Mesendoderm (in vitro differentiated cells): ENCODE measurements at regions not wholly inside any gene's neighbourhood (a gene's known extent, or its start where the extent isn't known, plus 50 kb on each side); places are given as distances from the start of the nearest gene placed in this dataset.

Experiments
- DNase-seq: peaks from one replicate; pipeline ENCODE4 v3.0.0; 2013
- H2AK5ac ChIP-seq: 2 replicates; pipeline ENCODE4 v1.6.1; 2013; ENCODE audit warnings: low read length, inconsistent platforms
- H2BK120ac ChIP-seq: 2 replicates; pipeline ENCODE4 v1.6.1; 2013; ENCODE audit warnings: low read depth, mild to moderate bottlenecking, low read length, moderate library complexity, mixed read lengths
- H2BK15ac ChIP-seq: replicated peaks from 2 replicates; pipeline ENCODE4 v1.6.1; 2013; ENCODE audit warnings: low read depth, mild to moderate bottlenecking, moderate library complexity
- H2BK5ac ChIP-seq: 2 replicates; pipeline ENCODE4 v1.6.1; 2013; ENCODE audit warnings: low read length, inconsistent platforms
- H3K18ac ChIP-seq: 2 replicates; pipeline ENCODE4 v1.6.1; 2013; ENCODE audit warnings: mild to moderate bottlenecking, low read length, mixed read lengths
- H3K23ac ChIP-seq: one replicate; pipeline ENCODE4 v1.6.1; 2013; ENCODE audit warnings: low read length
- H3K27ac ChIP-seq: 2 replicates; pipeline ENCODE4 v1.5.1; 2013; ENCODE audit warnings: low read depth, mild to moderate bottlenecking, inconsistent platforms, low read length, moderate library complexity
- H3K27me3 ChIP-seq: 2 replicates; pipeline ENCODE4 v1.6.1; 2013; ENCODE audit warnings: low read length, control low read depth, mild to moderate bottlenecking, inconsistent platforms; ENCODE audit not compliant: insufficient read depth, poor library complexity
- H3K36me3 ChIP-seq: 2 replicates; pipeline ENCODE4 v1.6.1; 2013; ENCODE audit warnings: low read length, inconsistent platforms; ENCODE audit not compliant: control insufficient read depth, insufficient read depth
- H3K4ac ChIP-seq: one replicate; pipeline ENCODE4 v1.6.1; 2013; ENCODE audit warnings: low read depth, mild to moderate bottlenecking, low read length, moderate library complexity
- H3K4me1 ChIP-seq: 2 replicates; pipeline ENCODE4 v1.6.1; 2013; ENCODE audit warnings: low read depth, low read length, inconsistent platforms; ENCODE audit not compliant: control insufficient read depth
- H3K4me2 ChIP-seq: 2 replicates; pipeline ENCODE4 v1.6.1; 2013; ENCODE audit warnings: low read length
- H3K4me3 ChIP-seq: 2 replicates; pipeline ENCODE4 v1.5.1; 2013; ENCODE audit warnings: mild to moderate bottlenecking, low read length
- H3K56ac ChIP-seq: one replicate; pipeline ENCODE4 v1.6.1; 2013; ENCODE audit warnings: low read length
- H3K79me1 ChIP-seq: 2 replicates; pipeline ENCODE4 v1.6.1; 2013; ENCODE audit warnings: low read length, inconsistent platforms
- H3K79me2 ChIP-seq: 2 replicates; pipeline ENCODE4 v1.6.1; 2013; ENCODE audit warnings: mild to moderate bottlenecking, low read length; ENCODE audit not compliant: control insufficient read depth, insufficient read depth
- H3K9ac ChIP-seq: 2 replicates; pipeline ENCODE4 v1.6.1; 2013; ENCODE audit warnings: low read length, inconsistent platforms
- H4K5ac ChIP-seq: one replicate; pipeline ENCODE4 v1.6.1; 2013; ENCODE audit warnings: low read length
- H4K8ac ChIP-seq: one replicate; pipeline ENCODE4 v1.6.1; 2013; ENCODE audit warnings: low read depth, mild to moderate bottlenecking, control low read depth, low read length, moderate library complexity
- whole genome bisulfite sequencing: extraction: QIAGEN DNeasy Blood & Tissue Kit; methylation state at CpG from one replicate; pipeline ENCODE4 v1.1.7; 2013; ENCODE audit warnings: low lambda C conversion rate, missing lambda C conversion rate; ENCODE audit not compliant: insufficient coverage; ENCODE audit errors: extremely low coverage; 5-methylcytosine and 5-hydroxymethylcytosine counted together

DNA sequence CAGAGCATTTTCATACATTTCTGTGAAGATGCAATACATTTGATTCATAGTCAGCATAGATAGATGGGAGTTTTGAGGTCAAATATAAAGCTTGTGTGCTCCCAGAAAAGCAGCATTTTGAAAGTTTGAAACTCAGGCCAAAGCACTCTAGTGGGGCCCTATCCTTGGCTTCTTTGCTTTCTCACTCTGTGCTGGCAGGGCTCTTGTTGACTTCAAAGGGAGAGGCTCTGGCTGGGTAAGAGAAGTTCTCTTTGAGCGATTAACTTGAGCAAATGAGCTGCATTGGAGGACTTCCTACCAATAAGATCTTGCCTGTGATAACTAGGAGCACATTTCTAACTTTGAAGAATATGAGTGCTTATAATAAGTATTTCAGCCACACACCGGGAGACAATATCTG, 214.0 kb upstream of the RARB start:
- H3K36me3 ChIP-seq, result no peaks in the 10 kb centered on the region
- no peak overlapping the region for H4K8ac ChIP-seq
- no peak overlapping the region for H4K5ac ChIP-seq
- H3K4me2 ChIP-seq, result no peak overlapping the region
- no peak overlapping the region for H3K9ac ChIP-seq
- H3K4ac ChIP-seq, result no peak overlapping the region
- H2AK5ac ChIP-seq, result no peak overlapping the region
- no peaks in the 10 kb centered on the region for H3K79me1 ChIP-seq
- DNase-seq, result no peak
- no peak overlapping the region for H2BK15ac ChIP-seq
- no peak overlapping the region for H3K27ac ChIP-seq
- no peak overlapping the region for H2BK120ac ChIP-seq
- H3K27me3 ChIP-seq, result no peaks in the 10 kb centered on the region
- no peaks in the 10 kb centered on the region for H3K79me2 ChIP-seq
- H2BK5ac ChIP-seq, result no peak overlapping the region
- H3K4me3 ChIP-seq, result no peak overlapping the region
- H3K23ac ChIP-seq, result no peak overlapping the region
- no CpG with 5 or more reads among the region's 2 CpGs for WGBS
- H3K4me1 ChIP-seq, result no peaks in the 10 kb centered on the region
- no peak overlapping the region for H3K56ac ChIP-seq
- H3K18ac ChIP-seq, result no peak overlapping the region

DNA sequence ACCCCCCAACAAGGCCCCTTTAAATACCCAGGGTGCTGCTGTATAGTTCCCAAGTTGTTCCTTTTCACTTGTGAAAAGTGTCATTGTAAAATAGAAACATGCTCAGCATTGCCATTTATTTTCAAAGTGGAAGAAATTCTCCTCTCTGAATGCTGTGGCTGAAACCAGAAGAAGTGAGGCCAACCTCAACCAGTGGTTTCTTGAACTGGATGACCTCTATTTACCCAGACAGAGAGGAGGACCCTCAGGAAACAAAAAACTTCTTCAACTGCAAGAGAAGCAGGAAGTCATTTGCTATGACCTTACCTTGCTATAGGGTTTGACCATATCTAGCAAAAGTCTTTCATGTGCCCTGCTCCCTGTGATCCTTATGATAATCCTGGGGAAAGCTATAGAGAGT, 209.7 kb upstream of the RARB start:
- no peaks in the 10 kb centered on the region for H3K27me3 ChIP-seq
- H3K4me2 ChIP-seq, result no peak overlapping the region
- H3K79me2 ChIP-seq, result no peaks in the 10 kb centered on the region
- H2BK120ac ChIP-seq, result no peak overlapping the region
- H3K27ac ChIP-seq, result no peak overlapping the region
- no peak overlapping the region for H2BK5ac ChIP-seq
- H4K8ac ChIP-seq, result no peak overlapping the region
- no peak overlapping the region for H3K4ac ChIP-seq
- no peaks in the 10 kb centered on the region for H3K4me1 ChIP-seq
- no peaks in the 10 kb centered on the region for H3K36me3 ChIP-seq
- no peak overlapping the region for H3K9ac ChIP-seq
- H3K18ac ChIP-seq, result no peak overlapping the region
- H4K5ac ChIP-seq, result no peak overlapping the region
- DNase-seq, result no peak
- no peaks in the 10 kb centered on the region for H3K79me1 ChIP-seq
- H3K56ac ChIP-seq, result no peak overlapping the region
- H2AK5ac ChIP-seq, result no peak overlapping the region
- no peak overlapping the region for H3K23ac ChIP-seq
- no peak overlapping the region for H2BK15ac ChIP-seq
- no peak overlapping the region for H3K4me3 ChIP-seq

DNA sequence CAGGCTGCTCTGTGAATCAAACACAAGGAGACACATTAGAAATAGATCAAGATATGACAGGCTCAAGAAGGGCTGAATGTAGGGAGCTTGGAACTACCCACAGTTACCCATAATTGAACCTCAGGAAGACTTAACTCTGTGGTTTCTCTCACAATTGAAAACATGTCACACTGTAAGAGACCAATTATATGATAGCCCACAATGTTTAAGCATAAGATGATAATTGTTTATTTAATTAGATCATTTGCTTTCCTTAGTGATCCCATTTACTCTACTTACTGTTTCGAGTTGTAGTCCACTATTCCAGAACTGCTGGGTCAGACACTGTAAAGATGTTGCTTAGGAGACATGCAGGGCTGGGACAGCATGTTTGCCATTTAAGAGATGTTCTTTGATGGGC, 201.3 kb upstream of the RARB start:
- no peak for DNase-seq
- H3K4me2 ChIP-seq, result no peak overlapping the region
- H3K56ac ChIP-seq, result no peak overlapping the region
- no peak overlapping the region for H3K18ac ChIP-seq
- H3K79me2 ChIP-seq, result no peaks in the 10 kb centered on the region
- H3K79me1 ChIP-seq, result no peaks in the 10 kb centered on the region
- H3K36me3 ChIP-seq, result no peaks in the 10 kb centered on the region
- no peak overlapping the region for H2BK15ac ChIP-seq
- H4K8ac ChIP-seq, result no peak overlapping the region
- H3K4me3 ChIP-seq, result no peak overlapping the region
- H3K23ac ChIP-seq, result no peak overlapping the region
- no peak overlapping the region for H3K9ac ChIP-seq
- H2AK5ac ChIP-seq, result no peak overlapping the region
- no peak overlapping the region for H3K4ac ChIP-seq
- H2BK120ac ChIP-seq, result no peak overlapping the region
- no peak overlapping the region for H3K27ac ChIP-seq
- H3K4me1 ChIP-seq, result no peaks in the 10 kb centered on the region
- WGBS, result no CpG with 5 or more reads among the region's 1 CpG
- H2BK5ac ChIP-seq, result no peak overlapping the region
- no peak overlapping the region for H4K5ac ChIP-seq
- no peaks in the 10 kb centered on the region for H3K27me3 ChIP-seq

DNA sequence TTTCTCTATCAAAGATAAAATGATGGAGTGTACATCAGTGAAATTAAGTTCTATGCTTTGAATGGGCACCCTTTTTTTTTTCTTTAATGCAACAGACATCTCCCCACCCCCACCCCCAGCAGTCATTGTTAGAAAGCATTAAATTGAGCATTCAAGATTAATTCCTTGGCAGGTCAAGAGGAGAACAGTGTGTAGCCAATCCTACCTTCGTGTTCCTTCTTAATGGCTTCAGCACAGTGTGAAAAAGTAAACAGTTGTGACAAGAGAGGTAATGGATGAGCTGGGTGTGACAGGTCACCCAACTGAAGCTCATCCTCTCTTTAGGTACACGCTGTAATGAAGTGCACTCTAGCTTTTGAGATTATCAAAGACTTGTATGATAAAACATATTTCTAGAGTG, 198.5 kb upstream of the RARB start:
- Histone ChIP-seq H4K8ac (no peak overlapping the region), H3K23ac (no peak overlapping the region), H2BK5ac (no peak overlapping the region), H2BK15ac (no peak overlapping the region), H3K4me1 (no peaks in the 10 kb centered on the region), H3K4me2 (no peak overlapping the region), H3K4me3 (no peak overlapping the region), H3K56ac (no peak overlapping the region), H3K27me3 (no peaks in the 10 kb centered on the region), H2BK120ac (no peak overlapping the region), H4K5ac (no peak overlapping the region), H3K18ac (no peak overlapping the region), H3K9ac (no peak overlapping the region), H3K79me2 (no peaks in the 10 kb centered on the region), H3K36me3 (no peaks in the 10 kb centered on the region), H3K79me1 (no peaks in the 10 kb centered on the region), H3K27ac (no peak overlapping the region), H3K4ac (no peak overlapping the region), H2AK5ac (no peak overlapping the region)
- DNase-seq, result no peak
- WGBS, result no CpG with 5 or more reads among the region's 2 CpGs

DNA sequence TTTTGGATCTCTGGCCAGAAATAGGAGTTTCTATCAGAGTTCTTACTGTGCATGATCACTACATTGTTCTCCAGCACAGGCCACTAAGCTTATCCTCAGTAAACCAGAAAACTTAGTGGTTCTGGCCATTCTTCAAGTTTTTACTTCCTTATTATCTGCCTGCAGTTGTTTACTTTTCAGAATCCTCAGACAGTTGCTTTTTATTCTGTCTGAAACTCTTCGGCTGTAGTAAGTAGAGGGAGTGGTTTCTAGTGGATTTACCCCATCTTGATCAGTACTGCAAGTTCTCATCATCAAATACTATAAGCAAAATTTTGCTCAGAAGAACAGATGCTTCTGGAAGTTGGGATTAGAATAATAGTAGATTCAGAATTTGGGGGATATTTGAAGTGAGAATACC, 193.0 kb upstream of the RARB start:
- Histone ChIP-seq H3K27ac (no peak overlapping the region), H3K36me3 (no peaks in the 10 kb centered on the region), H3K4me3 (no peak overlapping the region), H2BK120ac (no peak overlapping the region), H3K4ac (no peak overlapping the region), H2AK5ac (no peak overlapping the region), H3K27me3 (no peaks in the 10 kb centered on the region), H2BK5ac (no peak overlapping the region), H3K79me1 (no peaks in the 10 kb centered on the region), H4K8ac (no peak overlapping the region), H4K5ac (no peak overlapping the region), H3K23ac (no peak overlapping the region), H2BK15ac (no peak overlapping the region), H3K9ac (no peak overlapping the region), H3K4me1 (no peaks in the 10 kb centered on the region), H3K79me2 (no peaks in the 10 kb centered on the region), H3K56ac (no peak overlapping the region), H3K18ac (no peak overlapping the region), H3K4me2 (no peak overlapping the region)
- WGBS, result no CpG with 5 or more reads among the region's 1 CpG
- DNase-seq, result no peak

DNA sequence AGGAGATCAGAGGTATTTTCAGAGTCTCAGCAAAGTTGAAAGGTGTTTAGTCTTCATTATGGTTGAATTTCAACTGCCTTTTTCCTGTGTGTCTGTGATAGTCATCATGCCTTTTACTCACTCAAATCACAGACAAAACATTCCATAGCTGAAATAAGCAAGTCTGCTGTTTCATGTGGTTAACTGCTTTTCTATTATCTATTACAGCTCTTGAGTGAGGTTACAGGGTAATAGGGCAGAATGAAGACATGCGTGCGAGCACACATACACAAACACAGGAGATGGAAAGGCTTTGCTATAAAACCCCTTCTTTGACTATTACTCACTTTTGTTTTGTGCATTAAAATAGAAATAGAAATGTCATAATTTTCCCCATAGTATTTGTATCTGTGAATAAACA, 192.6 kb upstream of the RARB start:
- Histone ChIP-seq H3K36me3 (no peaks in the 10 kb centered on the region), H4K5ac (no peak overlapping the region), H2BK120ac (no peak overlapping the region), H4K8ac (no peak overlapping the region), H2BK5ac (no peak overlapping the region), H3K79me2 (no peaks in the 10 kb centered on the region), H3K56ac (no peak overlapping the region), H3K18ac (no peak overlapping the region), H3K4ac (no peak overlapping the region), H3K9ac (no peak overlapping the region), H3K4me3 (no peak overlapping the region), H3K79me1 (no peaks in the 10 kb centered on the region), H3K23ac (no peak overlapping the region), H3K27ac (no peak overlapping the region), H2AK5ac (no peak overlapping the region), H3K4me2 (no peak overlapping the region), H3K27me3 (no peaks in the 10 kb centered on the region), H2BK15ac (no peak overlapping the region), H3K4me1 (no peaks in the 10 kb centered on the region)
- no CpG with 5 or more reads among the region's 2 CpGs for WGBS
- no peak for DNase-seq
